ENCODE measurements at regions not wholly inside any gene's neighbourhood (a gene's known extent, or its start where the extent isn't known, plus 50 kb on each side); places are given as distances from the start of the nearest gene placed in this dataset.
"Not testable (repeated sequence)": the region's sequence is repeated elsewhere in the genome, so short reads cannot be mapped to it uniquely, and the experiment has no call there.

DNA sequence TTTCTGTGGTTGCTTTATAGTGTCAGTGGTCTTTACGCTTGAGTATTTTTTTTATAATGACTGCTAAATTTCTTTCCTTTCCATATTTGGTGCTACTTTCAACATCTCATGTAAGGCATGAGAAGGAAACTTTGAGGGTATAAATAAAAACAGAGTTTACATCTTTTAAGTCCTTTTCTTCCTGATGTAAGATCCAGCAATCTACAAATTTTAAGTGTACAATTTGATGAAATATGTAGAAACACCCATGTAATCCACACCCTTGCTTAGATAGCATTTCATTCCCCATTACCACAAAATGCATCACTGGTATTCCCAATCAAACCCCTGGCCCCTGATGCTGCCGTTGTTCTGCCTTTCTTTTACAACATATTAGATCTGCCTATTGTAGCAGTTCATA, 769.1 kb downstream of the CCDC85A start:
- Mint-ChIP-seq H3K4me3 (no peak overlapping the region), H3K4me1 (no peaks in the 10 kb centered on the region), H3K9me3 (peaks cover 4 to 16% (median 9%) of the 10 kb centered on the region in 7 donors), H3K36me3 (no peaks in the 10 kb centered on the region), H3K27ac (no peak overlapping the region), H3K27me3 (no peaks in the 10 kb centered on the region)
- DNase-seq (no peak), ATAC-seq (ENCODE audit: low read depth in 2 of 2) (no peak)

DNA sequence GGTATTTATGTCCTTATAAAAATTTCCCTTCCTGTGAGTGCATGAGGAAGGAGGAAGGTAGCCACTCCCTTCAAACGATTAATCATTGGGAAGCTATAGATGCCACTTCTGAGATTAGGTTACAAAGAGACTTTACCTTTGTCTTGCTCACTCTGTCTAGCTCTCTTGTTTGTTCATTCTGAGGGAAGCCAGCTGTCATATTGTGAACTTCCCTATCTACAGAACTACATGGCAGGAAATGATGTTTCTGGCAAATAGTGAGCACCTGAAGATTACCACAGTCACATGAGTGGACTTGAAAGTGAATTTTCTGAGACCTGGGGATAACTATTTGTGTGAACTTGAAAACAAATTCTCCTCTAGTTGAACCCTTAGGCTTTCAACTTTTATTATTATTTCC, 776.8 kb downstream of the CCDC85A start:
- DNase-seq, result no peak
- H3K9me3 Mint-ChIP-seq, result peaks cover 4 to 25% (median 6%) of the 10 kb centered on the region in 7 donors
- no peaks in the 10 kb centered on the region for H3K36me3 Mint-ChIP-seq
- H3K27ac Mint-ChIP-seq, result no peak overlapping the region
- ATAC-seq (ENCODE audit: low read depth in 2 of 2), result no peak
- H3K27me3 Mint-ChIP-seq, result no peaks in the 10 kb centered on the region
- H3K4me1 Mint-ChIP-seq, result no peaks in the 10 kb centered on the region
- H3K4me3 Mint-ChIP-seq, result no peak overlapping the region

DNA sequence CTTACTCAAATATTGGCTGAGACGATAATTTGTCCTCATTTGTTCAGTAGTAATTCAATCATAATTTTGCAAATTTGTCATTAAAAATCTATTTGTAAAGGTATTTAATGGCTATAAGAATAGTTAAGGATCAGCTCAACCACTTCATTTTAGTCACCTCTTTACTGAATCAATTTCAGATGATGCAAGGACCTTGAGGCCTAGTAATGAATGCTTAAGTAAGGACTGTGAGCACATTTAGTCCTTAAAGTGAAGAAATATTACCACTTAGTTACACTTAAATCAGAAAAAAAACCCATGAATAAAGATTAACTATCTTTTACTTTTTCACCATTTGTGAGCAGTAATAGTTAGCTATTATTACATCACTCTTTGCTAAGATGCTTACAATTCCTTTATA, 778.9 kb downstream of the CCDC85A start:
- ATAC-seq (ENCODE audit: low read depth in 2 of 2), result no peak
- no peak for DNase-seq
- peaks cover 0 to 19% (median 4%) of the 10 kb centered on the region in 7 donors for H3K9me3 Mint-ChIP-seq
- no peaks in the 10 kb centered on the region for H3K36me3 Mint-ChIP-seq
- H3K4me3 Mint-ChIP-seq, result no peak overlapping the region
- H3K27ac Mint-ChIP-seq, result no peak overlapping the region
- no peaks in the 10 kb centered on the region for H3K4me1 Mint-ChIP-seq
- H3K27me3 Mint-ChIP-seq, result no peaks in the 10 kb centered on the region

DNA sequence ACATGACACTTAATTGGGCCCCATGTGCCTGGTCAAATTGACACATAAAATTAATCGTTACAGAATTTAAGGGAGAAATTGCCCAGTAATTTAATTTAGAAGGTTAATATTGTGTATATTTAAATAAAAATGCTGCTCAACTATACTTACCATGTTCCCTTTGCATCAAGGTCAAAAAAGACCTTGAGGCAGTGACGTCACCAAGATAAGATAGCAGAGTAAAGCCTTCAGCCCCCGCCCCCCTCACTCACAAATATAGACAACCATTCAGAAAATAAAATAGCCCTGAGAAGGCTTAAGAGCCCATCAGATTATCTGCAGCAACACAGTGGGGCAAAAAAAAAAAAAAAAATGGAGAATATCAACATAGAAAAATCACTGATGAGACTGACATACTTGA, 785.7 kb downstream of the CCDC85A start:
- no peaks in the 10 kb centered on the region for H3K36me3 Mint-ChIP-seq
- H3K27me3 Mint-ChIP-seq, result no peaks in the 10 kb centered on the region
- H3K27ac Mint-ChIP-seq, result no peak overlapping the region

DNA sequence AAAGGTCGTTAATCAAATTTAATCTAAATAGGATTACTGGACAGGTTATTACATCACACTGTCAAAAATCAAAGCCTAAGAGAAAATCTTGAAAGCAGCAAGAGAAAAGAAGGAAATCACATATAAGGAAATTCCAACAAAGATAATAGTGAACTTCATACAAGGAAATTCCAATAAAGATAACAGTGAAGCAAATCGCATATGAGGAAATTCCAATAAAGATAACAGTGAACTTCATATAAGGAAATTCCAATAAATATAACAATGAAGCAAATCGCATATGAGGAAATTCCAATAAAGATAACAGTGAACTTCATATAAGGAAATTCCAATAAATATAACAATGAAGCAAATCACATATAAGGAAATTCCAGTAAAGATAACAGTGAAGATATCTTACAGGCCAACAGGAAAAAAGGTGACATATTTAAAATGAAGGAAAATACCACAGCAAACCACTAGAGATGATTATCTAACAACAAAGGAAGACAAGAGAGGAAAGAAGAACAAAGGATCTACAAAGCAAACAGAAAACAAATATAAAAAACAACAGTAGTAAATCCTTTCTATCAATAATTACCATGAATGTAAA, 787.7 kb downstream of the CCDC85A start:
- no peaks in the 10 kb centered on the region for H3K4me1 Mint-ChIP-seq

More for the DNA sequence above, 785.7 kb downstream of the CCDC85A start:
- no peaks in the 10 kb centered on the region for H3K4me1 Mint-ChIP-seq
- no peak for ATAC-seq (ENCODE audit: low read depth in 2 of 2)
- H3K9me3 Mint-ChIP-seq, result peaks cover 0 to 8% (median 3%) of the 10 kb centered on the region in 7 donors
- no peak for DNase-seq
- no peak overlapping the region for H3K4me3 Mint-ChIP-seq

DNA sequence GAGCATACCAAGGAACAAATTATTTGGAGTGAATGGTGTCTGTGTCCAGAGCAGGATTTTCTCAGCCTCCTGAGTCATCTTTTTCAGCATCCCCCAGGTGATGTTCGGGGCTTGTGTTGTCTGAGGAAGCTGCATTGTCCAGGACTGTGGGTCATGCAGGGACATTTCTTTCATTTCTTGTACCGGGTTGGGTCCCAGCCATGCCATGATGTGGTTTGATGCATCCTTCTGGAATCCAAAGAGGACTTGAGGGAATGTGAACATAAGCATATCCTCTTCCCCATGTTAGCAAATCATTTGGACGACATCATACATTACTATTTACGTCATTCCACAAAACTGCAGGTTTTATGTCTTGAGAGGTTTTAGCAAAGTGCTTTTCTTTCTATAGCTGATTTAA, 797.8 kb downstream of the CCDC85A start:
- ATAC-seq (ENCODE audit: low read depth in 2 of 2) (no peak), DNase-seq (no peak)
- Mint-ChIP-seq H3K27me3 (no peaks in the 10 kb centered on the region), H3K4me3 (no peak overlapping the region), H3K9me3 (peaks cover 3 to 58% (median 15%) of the 10 kb centered on the region in 7 donors), H3K27ac (no peak overlapping the region), H3K4me1 (no peaks in the 10 kb centered on the region), H3K36me3 (no peaks in the 10 kb centered on the region)

More for the DNA sequence above, 787.7 kb downstream of the CCDC85A start:
- DNase-seq (no peak), ATAC-seq (ENCODE audit: low read depth in 2 of 2) (no peak)
- H3K27ac Mint-ChIP-seq, result no peak overlapping the region
- no peak overlapping the region for H3K4me3 Mint-ChIP-seq
- peaks cover 0 to 8% (median 3%) of the 10 kb centered on the region in 7 donors for H3K9me3 Mint-ChIP-seq
- H3K27me3 Mint-ChIP-seq, result no peaks in the 10 kb centered on the region
- H3K36me3 Mint-ChIP-seq, result no peaks in the 10 kb centered on the region

DNA sequence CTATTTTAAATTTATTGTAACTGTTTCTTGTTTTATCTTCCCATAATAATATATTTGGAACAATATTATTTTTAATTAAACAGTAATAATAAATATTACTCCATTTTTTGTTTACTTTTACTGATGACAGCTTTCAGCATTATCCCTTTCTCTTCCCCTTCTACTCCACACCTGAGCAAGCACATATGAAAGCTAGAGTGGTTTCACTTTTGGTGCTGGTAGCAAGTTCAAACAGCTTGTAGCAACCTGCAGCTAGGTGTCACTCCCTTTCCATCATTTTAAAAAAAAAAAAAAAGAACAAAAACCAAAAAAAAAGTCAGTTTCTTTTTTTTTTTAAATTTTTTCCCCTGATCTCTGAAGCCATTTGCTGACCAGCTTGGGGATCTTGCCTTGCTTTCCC, 801.8 kb downstream of the CCDC85A start:
- Mint-ChIP-seq H3K4me3 (no peak overlapping the region), H3K27ac (no peak overlapping the region), H3K9me3 (peaks cover 2 to 38% (median 5%) of the 10 kb centered on the region in 7 donors), H3K4me1 (no peaks in the 10 kb centered on the region), H3K27me3 (no peaks in the 10 kb centered on the region), H3K36me3 (no peaks in the 10 kb centered on the region)
- DNase-seq, result no peak
- no peak for ATAC-seq (ENCODE audit: low read depth in 2 of 2)

DNA sequence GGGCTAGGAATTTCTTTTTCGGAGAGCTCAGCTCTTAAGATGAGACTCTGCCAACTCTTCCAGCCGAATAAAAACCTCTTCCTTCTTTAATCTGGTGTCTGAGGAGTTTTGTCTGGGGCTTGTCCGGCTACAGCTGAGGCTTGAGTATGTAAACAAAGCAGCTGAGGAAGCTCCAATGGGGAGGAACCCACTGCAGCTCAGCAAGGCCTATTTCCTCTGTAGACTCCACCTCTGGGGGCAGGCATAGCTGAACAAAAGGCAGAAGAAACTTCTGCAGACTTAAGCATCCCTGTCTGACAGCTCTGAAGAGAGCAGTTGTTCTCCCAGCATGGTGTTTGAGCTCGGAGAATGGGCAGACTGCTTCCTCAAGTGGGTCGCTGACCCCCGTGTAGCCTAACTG, 838.7 kb downstream of the CCDC85A start:
- Mint-ChIP-seq H3K4me3 (no peak overlapping the region), H3K9me3 (peaks cover 5 to 38% (median 8%) of the 10 kb centered on the region in 7 donors), H3K4me1 (no peaks in the 10 kb centered on the region), H3K27me3 (no peaks in the 10 kb centered on the region), H3K27ac (peak overlapping the region in 1 of 6 donors; percentile 38), H3K36me3 (no peaks in the 10 kb centered on the region)
- DNase-seq (no peak), ATAC-seq (ENCODE audit: low read depth in 2 of 2) (no peak)

DNA sequence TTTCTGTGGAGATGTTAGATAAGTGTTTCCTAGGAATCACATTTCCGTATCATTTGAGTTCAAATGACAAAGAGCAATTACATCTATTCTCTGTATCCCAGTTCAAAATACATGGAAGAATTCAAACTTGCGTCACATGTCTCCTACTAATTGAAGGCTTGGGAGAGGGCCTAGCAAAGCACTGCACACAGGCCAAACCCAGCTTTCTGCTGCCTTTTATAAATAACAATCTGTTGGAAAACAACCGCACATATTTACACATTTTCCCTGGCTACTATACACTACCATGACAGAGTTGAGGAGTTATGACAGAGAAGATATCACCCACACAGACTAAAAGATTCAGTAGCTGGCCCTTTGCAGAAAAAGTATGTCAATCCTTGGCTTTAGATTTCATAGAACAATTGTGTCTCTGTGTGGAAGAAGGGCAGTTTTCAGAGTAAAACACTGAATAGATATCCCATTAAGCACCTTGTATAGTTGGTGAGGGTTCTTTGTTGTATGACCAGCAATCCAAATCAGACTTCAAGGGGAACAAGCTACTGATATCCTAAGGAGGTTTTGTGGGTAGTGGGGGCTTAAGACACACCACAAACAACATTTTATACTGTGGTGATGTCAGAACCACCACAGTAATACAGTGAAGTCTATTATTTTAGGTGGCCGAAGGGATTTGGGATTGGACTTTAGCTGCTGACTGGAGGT, 861.3 kb downstream of the CCDC85A start:
- no peak for ATAC-seq (ENCODE audit: low read depth in 2 of 2)
- Mint-ChIP-seq H3K4me3 (no peak overlapping the region), H3K27me3 (no peaks in the 10 kb centered on the region), H3K27ac (no peak overlapping the region), H3K36me3 (no peaks in the 10 kb centered on the region), H3K9me3 (peaks cover 0 to 6% (median 2%) of the 10 kb centered on the region in 7 donors), H3K4me1 (no peaks in the 10 kb centered on the region)
- no peak for DNase-seq

DNA sequence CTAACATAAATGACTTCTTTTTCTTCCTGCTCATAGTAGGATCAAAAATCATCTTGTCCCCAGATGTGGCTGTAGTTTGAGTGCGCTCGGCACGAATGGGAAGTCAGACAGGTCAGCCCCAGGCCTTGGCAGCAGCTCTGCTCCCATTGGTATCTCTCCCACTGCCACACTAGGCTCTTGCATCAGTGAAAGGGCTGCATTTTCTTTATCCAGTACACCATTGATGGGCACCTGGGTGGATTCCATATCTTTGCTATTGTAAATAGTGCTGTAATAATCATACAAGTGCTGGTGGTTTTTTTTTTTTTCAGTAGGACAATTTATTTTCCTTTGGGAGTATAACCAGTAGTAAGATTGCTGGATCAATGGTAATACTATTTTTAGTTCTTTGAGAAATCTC, 865.5 kb downstream of the CCDC85A start:
- Mint-ChIP-seq H3K36me3 (no peaks in the 10 kb centered on the region), H3K27ac (peak overlapping the region in 1 of 6 donors; percentile 46), H3K9me3 (peaks cover 0 to 6% (median 0%) of the 10 kb centered on the region in 7 donors), H3K4me3 (no peak overlapping the region), H3K27me3 (no peaks in the 10 kb centered on the region), H3K4me1 (no peaks in the 10 kb centered on the region)
- DNase-seq (no peak), ATAC-seq (ENCODE audit: low read depth in 2 of 2) (no peak)

DNA sequence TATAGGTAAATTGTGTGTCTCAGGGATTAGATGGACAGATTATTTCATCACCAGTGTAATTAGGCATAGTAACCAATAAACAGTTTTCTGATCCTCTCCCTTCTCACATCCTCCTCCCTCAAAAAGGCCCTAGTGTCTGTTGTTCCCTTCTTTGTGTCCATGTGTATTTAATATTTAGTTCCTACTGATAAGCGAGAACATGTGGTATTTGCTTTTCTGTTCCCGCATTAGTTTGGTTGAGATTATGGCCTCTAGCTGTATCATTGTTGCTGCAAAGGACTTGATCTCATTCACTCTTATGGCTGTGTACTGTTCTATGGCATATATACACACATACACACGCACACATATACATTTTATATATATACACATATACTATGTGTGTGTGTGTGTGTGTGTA, 866.2 kb downstream of the CCDC85A start:
- Mint-ChIP-seq H3K9me3 (peaks cover 0 to 6% (median 1%) of the 10 kb centered on the region in 7 donors), H3K36me3 (no peaks in the 10 kb centered on the region), H3K27ac (no peak overlapping the region), H3K4me1 (no peaks in the 10 kb centered on the region), H3K4me3 (no peak overlapping the region), H3K27me3 (no peaks in the 10 kb centered on the region)
- ATAC-seq (ENCODE audit: low read depth in 2 of 2) (no peak), DNase-seq (no peak)

DNA sequence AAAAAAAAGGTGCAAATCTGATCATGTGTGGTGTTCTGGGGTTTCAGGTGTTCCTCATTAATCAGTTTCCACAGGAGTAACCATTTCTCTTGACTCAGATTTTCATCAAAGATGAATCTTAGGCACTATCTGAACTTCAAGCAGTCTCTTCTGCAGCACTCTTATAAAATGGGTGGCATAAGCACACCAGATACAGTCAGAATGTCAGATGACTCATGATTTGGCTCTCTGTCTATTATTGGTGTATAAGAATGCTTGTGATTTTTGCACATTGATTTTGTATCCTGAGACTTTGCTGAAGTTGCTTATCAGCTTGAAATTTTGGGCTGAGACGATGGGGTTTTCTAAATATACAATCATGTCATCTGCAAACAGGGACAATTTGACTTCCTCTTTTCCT, 882.5 kb downstream of the CCDC85A start:
- not testable (repeated sequence) for ATAC-seq (ENCODE audit: low read depth in 2 of 2); H3K9me3 Mint-ChIP-seq; H3K4me3 Mint-ChIP-seq; H3K27ac Mint-ChIP-seq; H3K27me3 Mint-ChIP-seq; DNase-seq; H3K4me1 Mint-ChIP-seq; H3K36me3 Mint-ChIP-seq

DNA sequence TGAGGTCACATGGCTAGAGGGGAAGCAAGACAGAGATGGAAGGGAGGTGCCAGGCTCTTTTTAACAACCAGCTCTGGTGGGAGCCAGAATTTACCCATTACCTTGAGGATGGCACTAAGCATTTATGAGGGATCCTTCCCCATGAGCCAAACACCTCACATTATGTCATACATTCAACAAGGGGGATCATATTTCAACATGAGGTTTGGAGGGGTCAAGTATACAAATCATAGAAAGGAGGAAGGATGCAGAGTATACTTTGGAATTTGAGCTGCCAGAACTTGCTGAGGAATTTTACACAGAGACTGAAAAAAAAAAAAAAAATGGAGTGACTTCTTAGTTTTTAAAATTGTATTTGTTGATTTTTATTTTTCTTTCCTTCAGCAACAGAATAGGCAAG, 891.4 kb downstream of the CCDC85A start:
- Mint-ChIP-seq H3K4me3 (no peak overlapping the region), H3K9me3 (peaks cover 0 to 17% (median 6%) of the 10 kb centered on the region in 7 donors), H3K4me1 (no peaks in the 10 kb centered on the region), H3K36me3 (no peaks in the 10 kb centered on the region), H3K27ac (peak overlapping the region in 1 of 6 donors; percentile 59), H3K27me3 (no peaks in the 10 kb centered on the region)
- DNase-seq, result no peak
- no peak for ATAC-seq (ENCODE audit: low read depth in 2 of 2)

DNA sequence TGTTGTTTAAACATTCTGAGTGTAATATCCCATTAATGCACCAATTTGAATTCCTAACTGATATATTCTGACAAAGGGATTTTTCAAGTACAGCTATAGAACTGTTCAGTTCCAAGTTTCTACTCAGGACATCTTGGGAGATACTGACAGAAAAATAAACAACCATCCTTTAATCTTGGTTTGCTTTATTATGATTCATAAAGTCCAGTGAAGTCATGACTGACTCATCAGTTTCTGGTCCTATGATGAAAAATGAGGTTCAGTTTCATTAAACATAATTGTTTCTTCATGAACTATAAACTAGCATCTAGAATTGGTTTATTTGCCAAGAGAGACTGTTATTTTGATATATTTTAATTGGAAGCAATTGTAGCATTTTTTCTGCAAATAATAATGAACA, 896.2 kb downstream of the CCDC85A start:
- ATAC-seq (ENCODE audit: low read depth in 2 of 2) (no peak), DNase-seq (no peak)
- Mint-ChIP-seq H3K9me3 (peaks cover 0 to 18% (median 6%) of the 10 kb centered on the region in 7 donors), H3K27ac (no peak overlapping the region), H3K4me3 (no peak overlapping the region), H3K27me3 (no peaks in the 10 kb centered on the region), H3K4me1 (no peaks in the 10 kb centered on the region), H3K36me3 (no peaks in the 10 kb centered on the region)
